ENCODE measurements at regions not wholly inside any gene's neighbourhood (a gene's known extent, or its start where the extent isn't known, plus 50 kb on each side); places are given as distances from the start of the nearest gene placed in this dataset.

GRCh38 chr6:134415656-134416055, 97.7 kb upstream of the SGK1 start:
- no peak for DNase-seq
- Histone ChIP-seq H3K27me3 (no peaks in the 10 kb centered on the region), H3K9me3 (peaks cover 0 to 4% (median 0%) of the 10 kb centered on the region in 4 donors), H3K27ac (no peak overlapping the region), H3K4me3 (no peak overlapping the region), H3K4me1 (peaks cover 0 to 5% (median 0%) of the 10 kb centered on the region in 4 donors), H3K36me3 (no peaks in the 10 kb centered on the region)
- TF ChIP-seq, protein P1, sequence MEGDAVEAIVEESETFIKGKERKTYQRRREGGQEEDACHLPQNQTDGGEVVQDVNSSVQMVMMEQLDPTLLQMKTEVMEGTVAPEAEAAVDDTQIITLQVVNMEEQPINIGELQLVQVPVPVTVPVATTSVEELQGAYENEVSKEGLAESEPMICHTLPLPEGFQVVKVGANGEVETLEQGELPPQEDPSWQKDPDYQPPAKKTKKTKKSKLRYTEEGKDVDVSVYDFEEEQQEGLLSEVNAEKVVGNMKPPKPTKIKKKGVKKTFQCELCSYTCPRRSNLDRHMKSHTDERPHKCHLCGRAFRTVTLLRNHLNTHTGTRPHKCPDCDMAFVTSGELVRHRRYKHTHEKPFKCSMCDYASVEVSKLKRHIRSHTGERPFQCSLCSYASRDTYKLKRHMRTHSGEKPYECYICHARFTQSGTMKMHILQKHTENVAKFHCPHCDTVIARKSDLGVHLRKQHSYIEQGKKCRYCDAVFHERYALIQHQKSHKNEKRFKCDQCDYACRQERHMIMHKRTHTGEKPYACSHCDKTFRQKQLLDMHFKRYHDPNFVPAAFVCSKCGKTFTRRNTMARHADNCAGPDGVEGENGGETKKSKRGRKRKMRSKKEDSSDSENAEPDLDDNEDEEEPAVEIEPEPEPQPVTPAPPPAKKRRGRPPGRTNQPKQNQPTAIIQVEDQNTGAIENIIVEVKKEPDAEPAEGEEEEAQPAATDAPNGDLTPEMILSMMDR (IDR thresholded peaks at IDR 0.05), result no peak
- TF ChIP-seq POLR2A (IDR thresholded peaks at IDR 0.05), result no peak

- H3K27ac ChIP-seq, result no peak overlapping the region
- H3K4me1 ChIP-seq, result peaks cover 0 to 5% (median 0%) of the 10 kb centered on the region in 4 donors
- no peaks in the 10 kb centered on the region for H3K27me3 ChIP-seq
- H3K4me3 ChIP-seq, result no peak overlapping the region
- peaks cover 0 to 4% (median 0%) of the 10 kb centered on the region in 4 donors for H3K9me3 ChIP-seq
- no peak for DNase-seq
- TF ChIP-seq, protein P1 (IDR thresholded peaks at IDR 0.05), result no peak
- TF ChIP-seq POLR2A (IDR thresholded peaks at IDR 0.05), result no peak
- no peaks in the 10 kb centered on the region for H3K36me3 ChIP-seq
These were observed 97.3 kb upstream of the SGK1 start for GRCh38 chr6:134415194-134415593.

DNA sequence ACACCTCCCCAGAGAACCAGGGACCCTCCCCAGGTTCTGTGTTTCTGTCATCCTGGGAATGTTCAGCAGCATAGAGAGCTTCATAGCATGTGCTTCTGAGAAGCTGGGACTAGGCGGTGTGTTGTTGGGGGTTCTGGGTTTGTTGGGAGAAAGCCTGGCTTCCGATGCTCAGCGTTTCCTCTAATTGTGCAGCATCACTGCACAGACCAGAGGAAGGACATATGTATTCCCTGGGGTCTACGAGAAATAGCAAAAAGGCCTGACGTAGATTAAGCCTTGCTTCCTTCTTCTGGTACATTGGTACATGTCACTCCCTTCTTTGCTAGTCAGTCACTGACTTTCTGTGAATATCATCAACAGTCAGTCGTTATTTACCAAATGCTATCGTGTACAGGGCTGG, 96.9 kb upstream of the SGK1 start:
- H3K9me3 ChIP-seq, result peaks cover 0 to 4% (median 0%) of the 10 kb centered on the region in 4 donors
- no peaks in the 10 kb centered on the region for H3K36me3 ChIP-seq
- H3K4me3 ChIP-seq, result no peak overlapping the region
- H3K4me1 ChIP-seq, result peaks cover 0 to 5% (median 0%) of the 10 kb centered on the region in 4 donors
- no peak for DNase-seq
- H3K27me3 ChIP-seq, result no peaks in the 10 kb centered on the region
- no peak for TF ChIP-seq POLR2A (IDR thresholded peaks at IDR 0.05)
- TF ChIP-seq, protein P1 (IDR thresholded peaks at IDR 0.05), result no peak
- no peak overlapping the region for H3K27ac ChIP-seq

GRCh38 chr6:134413241-134413643, 95.3 kb upstream of the SGK1 start:
- no peak overlapping the region for H3K4me3 ChIP-seq
- H3K36me3 ChIP-seq, result no peaks in the 10 kb centered on the region
- no peak for DNase-seq
- H3K9me3 ChIP-seq, result peaks cover 0 to 4% (median 0%) of the 10 kb centered on the region in 4 donors
- H3K27me3 ChIP-seq, result no peaks in the 10 kb centered on the region
- H3K4me1 ChIP-seq, result peaks cover 0 to 5% (median 0%) of the 10 kb centered on the region in 4 donors
- no peak overlapping the region for H3K27ac ChIP-seq
- no peak for TF ChIP-seq POLR2A (IDR thresholded peaks at IDR 0.05)
- TF ChIP-seq, protein P1 (IDR thresholded peaks at IDR 0.05), result no peak

DNA sequence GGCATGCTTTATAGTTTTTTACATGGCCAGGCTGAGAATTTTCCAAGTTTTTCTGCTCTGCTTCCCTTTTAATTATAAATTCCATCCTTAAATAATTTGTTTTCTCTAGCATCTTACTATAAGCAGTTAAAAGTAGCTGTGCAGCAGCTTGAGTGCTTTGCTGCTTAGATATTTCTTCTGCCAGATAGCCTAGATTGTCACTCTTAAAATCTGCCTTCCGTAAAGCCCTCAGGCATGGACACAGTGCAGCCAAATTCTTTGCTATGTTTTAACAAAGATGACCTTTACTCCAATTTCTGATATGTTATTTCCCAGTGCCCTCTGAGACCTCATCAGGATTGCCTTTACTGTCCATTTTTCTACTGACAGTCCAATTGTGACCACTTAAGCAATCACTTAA, 92.6 kb upstream of the SGK1 start:
- peaks cover 0 to 2% (median 0%) of the 10 kb centered on the region in 4 donors for H3K4me1 ChIP-seq
- H3K36me3 ChIP-seq, result no peaks in the 10 kb centered on the region
- H3K27ac ChIP-seq, result no peak overlapping the region
- peaks cover 0 to 4% (median 0%) of the 10 kb centered on the region in 4 donors for H3K9me3 ChIP-seq
- no peaks in the 10 kb centered on the region for H3K27me3 ChIP-seq
- no peak overlapping the region for H3K4me3 ChIP-seq
- TF ChIP-seq, protein P1 (IDR thresholded peaks at IDR 0.05), result no peak
- no peak for TF ChIP-seq POLR2A (IDR thresholded peaks at IDR 0.05)
- DNase-seq, result no peak

DNA sequence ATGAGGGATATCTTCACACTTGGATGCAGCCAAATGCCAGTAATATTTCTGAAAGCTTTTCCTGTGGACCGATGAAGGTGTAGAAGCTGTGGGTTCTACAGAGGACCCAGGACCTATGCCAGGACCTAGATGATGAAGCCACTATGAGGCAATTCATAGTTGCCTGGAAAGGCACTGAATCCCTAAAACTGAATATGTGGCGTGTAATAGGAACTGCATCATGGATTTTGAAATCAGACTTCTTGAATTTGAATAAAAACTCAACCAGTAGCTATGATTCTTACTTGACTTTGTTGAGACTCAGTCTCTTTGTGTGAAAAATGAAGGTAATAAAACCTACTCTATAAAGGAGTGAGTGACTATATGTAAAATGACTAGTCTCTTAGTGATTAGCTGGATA, 89.9 kb upstream of the SGK1 start:
- Histone ChIP-seq H3K36me3 (no peaks in the 10 kb centered on the region), H3K4me1 (no peaks in the 10 kb centered on the region), H3K27ac (no peak overlapping the region), H3K27me3 (no peaks in the 10 kb centered on the region), H3K4me3 (no peak overlapping the region), H3K9me3 (no peaks in the 10 kb centered on the region)
- no peak for TF ChIP-seq POLR2A (IDR thresholded peaks at IDR 0.05)
- TF ChIP-seq, protein P1 (IDR thresholded peaks at IDR 0.05), result no peak
- no peak for DNase-seq

Data from Peyer's patch (tissue), 4 donors.